Dedifferentiated amniotic fluid mesenchymal stem cell (primary cell): ENCODE measurements at regions not wholly inside any gene's neighbourhood (a gene's known extent, or its start where the extent isn't known, plus 50 kb on each side); places are given as distances from the start of the nearest gene placed in this dataset.

Experiments
- DNase-seq: peaks from one replicate; pipeline ENCODE4 v3.0.0-alpha.2; 2016; ENCODE audit errors: extremely low spot score

GRCh38 chr2:147502711-147503290 lies 342.0 kb upstream of the ACVR2A start:
- no peak for DNase-seq

- DNase-seq: no peak
Measured at GRCh38 chr2:147501968-147502367, 342.9 kb upstream of the ACVR2A start.

GRCh38 chr2:147500819-147501395 lies 343.9 kb upstream of the ACVR2A start:
- no peak for DNase-seq

GRCh38 chr2:147500229-147500628 lies 344.6 kb upstream of the ACVR2A start:
- no peak for DNase-seq

GRCh38 chr2:147499785-147500184 lies 345.0 kb upstream of the ACVR2A start:
- DNase-seq: no peak

- no peak for DNase-seq
Measured at GRCh38 chr2:147495734-147496133, 349.1 kb upstream of the ACVR2A start.

- DNase-seq: no peak
Measured at GRCh38 chr2:147492471-147492870, 352.4 kb upstream of the ACVR2A start.

- no peak for DNase-seq
Measured at GRCh38 chr2:147491506-147491905, 353.3 kb upstream of the ACVR2A start.

GRCh38 chr2:147490401-147491261 lies 354.2 kb upstream of the ACVR2A start:
- no peak for DNase-seq

- DNase-seq: no peak
Measured at GRCh38 chr2:147488472-147488871, 356.4 kb upstream of the ACVR2A start.

GRCh38 chr2:147487978-147488289 lies 356.9 kb upstream of the ACVR2A start:
- DNase-seq: no peak

GRCh38 chr2:147487286-147487977 lies 357.4 kb upstream of the ACVR2A start:
- no peak for DNase-seq

- DNase-seq: no peak
Measured at GRCh38 chr2:147485210-147485851, 359.5 kb upstream of the ACVR2A start.

- no peak for DNase-seq
Measured at GRCh38 chr2:147483911-147484310, 360.9 kb upstream of the ACVR2A start.

GRCh38 chr2:147482916-147483669 lies 361.7 kb upstream of the ACVR2A start:
- no peak for DNase-seq

GRCh38 chr2:147482111-147482895 lies 362.5 kb upstream of the ACVR2A start:
- no peak for DNase-seq

- no peak for DNase-seq
Measured at GRCh38 chr2:147479358-147479757, 365.5 kb upstream of the ACVR2A start.

GRCh38 chr2:147473075-147473474 lies 371.8 kb upstream of the ACVR2A start:
- no peak for DNase-seq

- no peak for DNase-seq
Measured at GRCh38 chr2:147471126-147471525, 373.7 kb upstream of the ACVR2A start.

- no peak for DNase-seq
Measured at GRCh38 chr2:147469471-147469870, 375.4 kb upstream of the ACVR2A start.

- no peak for DNase-seq
Measured at GRCh38 chr2:147468963-147469362, 375.9 kb upstream of the ACVR2A start.
